ENCODE measurements at regions not wholly inside any gene's neighbourhood (a gene's known extent, or its start where the extent isn't known, plus 50 kb on each side); places are given as distances from the start of the nearest gene placed in this dataset.

DNA sequence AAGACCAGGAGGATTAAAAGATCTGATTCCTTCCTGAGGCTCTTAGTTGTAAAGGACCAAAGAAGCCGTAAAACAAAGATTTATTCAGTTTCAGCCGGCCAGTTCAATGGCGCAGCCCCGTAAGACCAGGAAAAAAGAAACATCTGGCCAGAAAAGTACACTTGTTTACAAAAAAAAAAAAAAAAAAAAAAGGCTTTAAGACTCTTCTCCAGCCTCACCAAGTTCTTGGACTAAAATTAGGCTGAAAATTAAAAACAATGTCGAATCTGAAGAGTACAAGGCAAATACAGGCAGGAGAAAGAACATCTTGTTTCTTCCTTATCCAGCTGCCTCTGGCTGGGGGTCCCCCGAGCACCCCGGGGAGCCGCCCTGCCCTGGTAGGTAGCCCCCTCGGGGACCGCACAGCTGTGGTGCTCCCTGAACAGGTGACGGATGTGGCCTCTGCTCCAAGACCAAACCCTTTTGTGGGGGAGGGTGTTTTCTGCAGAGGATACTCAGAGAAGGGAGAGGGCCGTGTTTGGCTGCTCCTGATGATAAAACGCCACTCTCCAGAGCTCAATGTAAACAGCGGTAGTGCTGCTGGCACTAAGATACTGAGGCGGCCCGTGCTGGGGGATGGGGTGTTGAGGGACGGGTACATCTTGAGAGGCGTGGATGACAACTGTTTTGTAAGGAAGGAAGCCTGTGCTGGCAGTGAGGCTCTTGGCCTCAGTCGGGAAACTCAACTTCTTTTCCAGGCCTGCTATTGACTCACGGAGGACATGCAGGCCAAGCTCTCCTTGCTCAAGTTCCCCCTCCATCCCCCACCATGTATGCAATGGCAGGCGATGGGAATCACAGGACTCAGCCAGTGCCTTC, 201.0 kb upstream of the DIO3 start:
- intact Hi-C loops (cut with micrococcal nuclease), result no loop called here

More for the DNA sequence above, 201.0 kb upstream of the DIO3 start:
- dilution Hi-C loops (cut with HindIII; ENCODE audit: low sequenced_read_pairs, unreplicated experiment) (no loop called here), in situ Hi-C loops (cut with MboI; ENCODE audit: low sequenced_read_pairs) (no loop called here)
- Histone ChIP-seq H3K23ac (ENCODE audit: low read depth, low read length) (no peak overlapping the region), H3K27ac (ENCODE audit: insufficient read depth, low read length) (peak overlapping the region; percentile 8; the same call in 1 of the 2 replicates), H2AK5ac (ENCODE audit: low read depth, low read length) (no peak overlapping the region), H3K4me3 (ENCODE audit: insufficient read depth, low read depth, low read length) (no peak overlapping the region), H4K5ac (ENCODE audit: low read depth, low read length) (no peak overlapping the region; the same call in 1 of the 2 replicates), H3K14ac (replicated peaks; ENCODE audit: low read depth, low read length) (no peak overlapping the region), H3K18ac (ENCODE audit: low read depth, low read length) (no peak overlapping the region; the same call in 1 of the 2 replicates), H3K9me1 (ENCODE audit: insufficient read depth, low read length) (no peaks in the 10 kb centered on the region), H2BK5ac (ENCODE audit: low read depth, low read length, poor library complexity, severe bottlenecking) (no peak overlapping the region), H3K27me3 (ENCODE audit: control insufficient read depth, insufficient read depth, low read length) (peaks cover 7% of the 10 kb centered on the region; the same call in 1 of the 2 replicates), H4K20me1 (ENCODE audit: insufficient read depth, low read length) (no peaks in the 10 kb centered on the region), H2AK9ac (replicated peaks; ENCODE audit: low read depth, low read length, poor library complexity) (no peak overlapping the region), H2BK15ac (ENCODE audit: low read depth, low read length) (no peak overlapping the region), H3K9me3 (ENCODE audit: control insufficient read depth, insufficient read depth, low read length) (peaks cover 7% of the 10 kb centered on the region), H3K4me1 (ENCODE audit: control insufficient read depth, insufficient read depth, low read length) (peaks cover 4% of the 10 kb centered on the region; the same call in 1 of the 2 replicates), H3K4me2 (ENCODE audit: low read depth, low read length) (no peak overlapping the region; the same call in 1 of the 2 replicates), H3K36me3 (ENCODE audit: control insufficient read depth, insufficient read depth, low read length) (no peaks in the 10 kb centered on the region), H3K56ac (ENCODE audit: extremely low read depth, insufficient read depth, low read length) (no peak overlapping the region), H2BK20ac (ENCODE audit: low read depth, low read length) (no peak overlapping the region), H3K79me1 (ENCODE audit: low read depth in 1 of 2, low read length in 2 of 2) (no peaks in the 10 kb centered on the region), H4K8ac (ENCODE audit: low read depth in 2 of 2, low read length in 2 of 2) (no peak overlapping the region), H2AFZ (replicated peaks; ENCODE audit: low read length, poor library complexity) (no peak overlapping the region), H4K91ac (ENCODE audit: insufficient read depth, low read depth, low read length) (no peak overlapping the region), H2BK120ac (ENCODE audit: low read depth, low read length) (no peak overlapping the region), H3K9ac (ENCODE audit: low read depth, low read length) (no peak overlapping the region), H3K4ac (ENCODE audit: low read depth, low read length) (no peak overlapping the region)
- POLR2A ChIA-PET (ENCODE audit: unreplicated experiment), result no interaction called here
- TF ChIP-seq RFX5 (IDR thresholded peaks at IDR 0.05; ENCODE audit: low read depth, low read length) (no peak), RAD21 (IDR thresholded peaks at IDR 0.05; ENCODE audit: low read length) (no peak), POLR2A (IDR thresholded peaks at IDR 0.05; ENCODE audit: low read depth, low read length) (no peak), SMC3 (IDR thresholded peaks at IDR 0.05; ENCODE audit: low read depth, low read length) (no peak), CHD1 (IDR thresholded peaks at IDR 0.05; ENCODE audit: low read depth, low read length) (no peak), RCOR1 (IDR thresholded peaks at IDR 0.05; ENCODE audit: insufficient replicate concordance, low read length) (no peak), MXI1 (IDR thresholded peaks at IDR 0.05; ENCODE audit: borderline replicate concordance, low read depth, low read length) (no peak), NFE2L2 (IDR thresholded peaks at IDR 0.05; ENCODE audit: low read depth, low read length) (no peak), FOS (IDR thresholded peaks at IDR 0.05; ENCODE audit: low read depth, low read length) (no peak), MAZ (IDR thresholded peaks at IDR 0.05; ENCODE audit: borderline replicate concordance, low read depth, low read length) (no peak)
- TF ChIP-seq, protein P1, sequence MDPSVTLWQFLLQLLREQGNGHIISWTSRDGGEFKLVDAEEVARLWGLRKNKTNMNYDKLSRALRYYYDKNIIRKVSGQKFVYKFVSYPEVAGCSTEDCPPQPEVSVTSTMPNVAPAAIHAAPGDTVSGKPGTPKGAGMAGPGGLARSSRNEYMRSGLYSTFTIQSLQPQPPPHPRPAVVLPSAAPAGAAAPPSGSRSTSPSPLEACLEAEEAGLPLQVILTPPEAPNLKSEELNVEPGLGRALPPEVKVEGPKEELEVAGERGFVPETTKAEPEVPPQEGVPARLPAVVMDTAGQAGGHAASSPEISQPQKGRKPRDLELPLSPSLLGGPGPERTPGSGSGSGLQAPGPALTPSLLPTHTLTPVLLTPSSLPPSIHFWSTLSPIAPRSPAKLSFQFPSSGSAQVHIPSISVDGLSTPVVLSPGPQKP (IDR thresholded peaks at IDR 0.05; ENCODE audit: borderline replicate concordance, low read depth, low read length), result no peak
- WGBS, 2 experiments (ENCODE audit: extremely low coverage in 2 of 2, insufficient read length in 1 of 2), result 8% methylated on average over 7 of the region's 21 CpGs; no CpG with 5 or more reads in 1 of the 2 experiments
- CTCF ChIA-PET, result interaction anchor here (0.6 kb wide), 1 partner anchor 13 kb away, joined by 3 read pairs; no protein-coding TSS in a partner anchor
- BruUV-seq (replicated peaks), result no TSS peak
- DNase-seq (no peak), ATAC-seq (ENCODE audit: low read depth) (peak; percentile 40; the same call in 1 of the 2 replicates)
